Nephron progenitor cell (in vitro differentiated cells): ENCODE measurements at regions not wholly inside any gene's neighbourhood (a gene's known extent, or its start where the extent isn't known, plus 50 kb on each side); places are given as distances from the start of the nearest gene placed in this dataset.
"Not testable (repeated sequence)": the region's sequence is repeated elsewhere in the genome, so short reads cannot be mapped to it uniquely, and the experiment has no call there.

Source experiments
- DNase-seq: peaks from one replicate; pipeline ENCODE4 v3.0.0; 2021
- H3K27ac Mint-ChIP-seq: 2 replicates; pipeline ENCODE4 v1.8.0; 2021; ENCODE audit warnings: mild to moderate bottlenecking, moderate library complexity, mixed read lengths
- H3K27me3 Mint-ChIP-seq: 2 replicates; pipeline ENCODE4 v1.8.0; 2021; ENCODE audit warnings: mild to moderate bottlenecking, low read depth, mixed read lengths; ENCODE audit not compliant: poor library complexity
- H3K36me3 Mint-ChIP-seq: 2 replicates; pipeline ENCODE4 v1.8.0; 2021; ENCODE audit warnings: low read depth, mixed read lengths
- H3K4me1 Mint-ChIP-seq: 2 replicates; pipeline ENCODE4 v1.8.0; 2021; ENCODE audit warnings: mixed read lengths
- H3K4me3 Mint-ChIP-seq: 2 replicates; pipeline ENCODE4 v1.8.0; 2021; ENCODE audit warnings: mild to moderate bottlenecking, moderate library complexity, mixed read lengths
- H3K9me3 Mint-ChIP-seq: 2 replicates; pipeline ENCODE4 v1.8.0; 2021; ENCODE audit warnings: mild to moderate bottlenecking, moderate library complexity, mixed read lengths
- TF ChIP-seq, protein P1 (sequence below): fragments of 200-600 bp; sonication (generic); IDR thresholded peaks from 2 replicates; pipeline ENCODE4 v1.5.0; 2021; ENCODE audit warnings: antibody characterized with exemption

- no peak for DNase-seq
- Mint-ChIP-seq H3K4me3 (no peak overlapping the region), H3K9me3 (no peaks in the 10 kb centered on the region), H3K27ac (no peak overlapping the region), H3K36me3 (no peaks in the 10 kb centered on the region), H3K27me3 (peaks cover 5% of the 10 kb centered on the region), H3K4me1 (no peaks in the 10 kb centered on the region)
- TF ChIP-seq, protein P1, sequence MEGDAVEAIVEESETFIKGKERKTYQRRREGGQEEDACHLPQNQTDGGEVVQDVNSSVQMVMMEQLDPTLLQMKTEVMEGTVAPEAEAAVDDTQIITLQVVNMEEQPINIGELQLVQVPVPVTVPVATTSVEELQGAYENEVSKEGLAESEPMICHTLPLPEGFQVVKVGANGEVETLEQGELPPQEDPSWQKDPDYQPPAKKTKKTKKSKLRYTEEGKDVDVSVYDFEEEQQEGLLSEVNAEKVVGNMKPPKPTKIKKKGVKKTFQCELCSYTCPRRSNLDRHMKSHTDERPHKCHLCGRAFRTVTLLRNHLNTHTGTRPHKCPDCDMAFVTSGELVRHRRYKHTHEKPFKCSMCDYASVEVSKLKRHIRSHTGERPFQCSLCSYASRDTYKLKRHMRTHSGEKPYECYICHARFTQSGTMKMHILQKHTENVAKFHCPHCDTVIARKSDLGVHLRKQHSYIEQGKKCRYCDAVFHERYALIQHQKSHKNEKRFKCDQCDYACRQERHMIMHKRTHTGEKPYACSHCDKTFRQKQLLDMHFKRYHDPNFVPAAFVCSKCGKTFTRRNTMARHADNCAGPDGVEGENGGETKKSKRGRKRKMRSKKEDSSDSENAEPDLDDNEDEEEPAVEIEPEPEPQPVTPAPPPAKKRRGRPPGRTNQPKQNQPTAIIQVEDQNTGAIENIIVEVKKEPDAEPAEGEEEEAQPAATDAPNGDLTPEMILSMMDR: no peak
Observed at GRCh38 chr21:20902511-20902910, 95.7 kb upstream of the NCAM2 start.

- no peak for DNase-seq
Observed at GRCh38 chr21:20902998-20903397, 95.2 kb upstream of the NCAM2 start.

GRCh38 chr21:20927555-20927954 lies 70.7 kb upstream of the NCAM2 start:
- H3K9me3 Mint-ChIP-seq: peaks cover 12% of the 10 kb centered on the region
- not testable (repeated sequence) for H3K27me3 Mint-ChIP-seq, H3K36me3 Mint-ChIP-seq, H3K4me1 Mint-ChIP-seq, H3K4me3 Mint-ChIP-seq, DNase-seq, H3K27ac Mint-ChIP-seq

More at GRCh38 chr21:20902998-20903397, 95.2 kb upstream of the NCAM2 start:
- Mint-ChIP-seq H3K9me3 (no peaks in the 10 kb centered on the region), H3K4me1 (no peaks in the 10 kb centered on the region), H3K4me3 (no peak overlapping the region), H3K27me3 (peaks cover 5% of the 10 kb centered on the region), H3K36me3 (no peaks in the 10 kb centered on the region), H3K27ac (no peak overlapping the region)
- TF ChIP-seq, protein P1: no peak

DNA sequence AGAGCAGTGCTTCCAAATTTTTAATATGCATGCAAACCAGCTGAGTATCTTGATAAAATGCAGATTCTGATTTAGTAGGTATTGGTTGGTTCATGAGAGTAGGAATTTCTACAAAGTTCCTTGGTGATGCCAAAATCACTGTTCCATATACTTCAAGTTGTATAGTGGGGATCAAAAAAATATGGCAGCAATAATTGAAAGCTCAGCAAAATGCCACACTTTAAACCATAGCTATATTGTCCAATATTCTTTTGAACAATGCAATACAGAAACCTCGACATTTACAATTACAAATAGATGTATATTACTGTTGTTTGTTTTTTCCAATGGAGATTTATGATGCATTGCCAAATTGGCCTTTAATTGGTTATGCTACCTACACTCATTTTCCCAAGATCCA lies 55.7 kb upstream of the NCAM2 start:
- Mint-ChIP-seq H3K27ac (no peak overlapping the region), H3K4me3 (no peak overlapping the region), H3K27me3 (no peaks in the 10 kb centered on the region), H3K4me1 (peaks cover 4% of the 10 kb centered on the region), H3K36me3 (no peaks in the 10 kb centered on the region), H3K9me3 (no peaks in the 10 kb centered on the region)
- TF ChIP-seq, protein P1: no peak
- DNase-seq: no peak

DNA sequence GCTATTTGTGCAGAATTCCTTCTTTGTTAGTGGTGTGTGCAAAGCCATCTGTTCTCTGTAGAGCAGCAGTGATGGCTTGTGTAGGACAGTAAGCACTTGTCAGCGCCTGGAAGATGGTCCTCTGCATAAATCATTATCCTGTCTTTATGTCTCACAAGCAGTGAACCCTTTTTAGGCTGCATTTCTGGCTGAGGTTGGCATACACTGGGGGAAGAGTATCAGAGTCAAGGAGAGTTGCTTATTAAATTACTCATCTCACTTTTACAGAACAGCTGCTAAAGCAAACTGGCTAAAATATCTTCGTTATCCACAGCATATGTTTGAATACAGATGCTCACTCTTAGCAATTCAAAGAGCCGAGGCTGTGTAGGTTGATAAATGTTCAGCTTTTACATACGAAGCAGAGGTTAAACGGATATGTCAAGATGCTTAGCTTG lies 54.6 kb upstream of the NCAM2 start:
- H3K9me3 Mint-ChIP-seq: no peaks in the 10 kb centered on the region
- no peaks in the 10 kb centered on the region for H3K27me3 Mint-ChIP-seq
- no peak overlapping the region for H3K27ac Mint-ChIP-seq
- TF ChIP-seq, protein P1: no peak
- H3K4me3 Mint-ChIP-seq: no peak overlapping the region
- DNase-seq: no peak
- no peaks in the 10 kb centered on the region for H3K36me3 Mint-ChIP-seq
- peaks cover 4% of the 10 kb centered on the region for H3K4me1 Mint-ChIP-seq

GRCh38 chr21:20944139-20944538 lies 54.1 kb upstream of the NCAM2 start:
- H3K36me3 Mint-ChIP-seq: no peaks in the 10 kb centered on the region
- no peaks in the 10 kb centered on the region for H3K9me3 Mint-ChIP-seq
- H3K27ac Mint-ChIP-seq: no peak overlapping the region
- no peak for DNase-seq
- TF ChIP-seq, protein P1: no peak
- peaks cover 4% of the 10 kb centered on the region for H3K4me1 Mint-ChIP-seq
- H3K27me3 Mint-ChIP-seq: no peaks in the 10 kb centered on the region
- no peak overlapping the region for H3K4me3 Mint-ChIP-seq
